Tibial nerve (tissue), 4 donors: ENCODE measurements at regions not wholly inside any gene's neighbourhood (a gene's known extent, or its start where the extent isn't known, plus 50 kb on each side); places are given as distances from the start of the nearest gene placed in this dataset.

Experiments
- EP300 ChIP-seq, 2 donors: sonication (generic); formaldehyde crosslinking; IDR thresholded peaks; one replicate each; pipeline ENCODE4 v1.6.1; 2017; ENCODE audit warnings: antibody characterized with exemption in 2 of 2, mild to moderate bottlenecking in 1 of 2
- POLR2A ChIP-seq, 2 donors: fragments of 450-650 bp; IDR thresholded peaks; one replicate each; pipeline ENCODE4 v1.6.1; 2017; ENCODE audit warnings: antibody characterized with exemption in 2 of 2, mild to moderate bottlenecking in 2 of 2, moderate library complexity in 2 of 2
- TF ChIP-seq, protein P1 (sequence below), 5 experiments: fragments of 200-600 bp in 3 of 5; fragments of 450-650 bp in 2 of 5; sonication (generic) in 3 of 5; IDR thresholded peaks; one replicate each; pipeline ENCODE4 v1.5.1; 2016 to 2019; ENCODE audit warnings: antibody characterized with exemption in 5 of 5, mild to moderate bottlenecking in 3 of 5, moderate library complexity in 2 of 5

DNA sequence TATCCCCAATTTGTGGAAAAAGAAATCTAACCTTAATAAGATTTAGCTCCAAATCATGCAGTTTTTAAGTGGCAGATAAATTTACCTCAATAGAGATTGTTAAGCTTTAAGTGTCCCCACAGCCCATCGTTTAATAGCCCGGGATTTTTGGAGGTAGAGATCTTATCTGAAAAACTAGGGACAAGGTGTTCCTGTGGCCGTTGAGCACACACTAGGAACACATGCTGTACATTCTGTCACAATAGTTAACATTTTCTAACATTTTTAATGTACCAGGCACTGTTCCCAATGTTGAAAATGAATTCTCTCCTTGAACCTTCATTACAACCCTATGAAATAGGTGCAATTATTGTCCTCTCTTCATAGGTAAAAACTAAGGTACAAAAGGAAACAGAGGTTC, 85.7 kb upstream of the PLD5 start:
- TF ChIP-seq, protein P1, sequence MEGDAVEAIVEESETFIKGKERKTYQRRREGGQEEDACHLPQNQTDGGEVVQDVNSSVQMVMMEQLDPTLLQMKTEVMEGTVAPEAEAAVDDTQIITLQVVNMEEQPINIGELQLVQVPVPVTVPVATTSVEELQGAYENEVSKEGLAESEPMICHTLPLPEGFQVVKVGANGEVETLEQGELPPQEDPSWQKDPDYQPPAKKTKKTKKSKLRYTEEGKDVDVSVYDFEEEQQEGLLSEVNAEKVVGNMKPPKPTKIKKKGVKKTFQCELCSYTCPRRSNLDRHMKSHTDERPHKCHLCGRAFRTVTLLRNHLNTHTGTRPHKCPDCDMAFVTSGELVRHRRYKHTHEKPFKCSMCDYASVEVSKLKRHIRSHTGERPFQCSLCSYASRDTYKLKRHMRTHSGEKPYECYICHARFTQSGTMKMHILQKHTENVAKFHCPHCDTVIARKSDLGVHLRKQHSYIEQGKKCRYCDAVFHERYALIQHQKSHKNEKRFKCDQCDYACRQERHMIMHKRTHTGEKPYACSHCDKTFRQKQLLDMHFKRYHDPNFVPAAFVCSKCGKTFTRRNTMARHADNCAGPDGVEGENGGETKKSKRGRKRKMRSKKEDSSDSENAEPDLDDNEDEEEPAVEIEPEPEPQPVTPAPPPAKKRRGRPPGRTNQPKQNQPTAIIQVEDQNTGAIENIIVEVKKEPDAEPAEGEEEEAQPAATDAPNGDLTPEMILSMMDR (IDR thresholded peaks at IDR 0.05) = no peak
- TF ChIP-seq POLR2A (IDR thresholded peaks at IDR 0.05) = no peak
- no peak for TF ChIP-seq EP300 (IDR thresholded peaks at IDR 0.05)
